ENCODE measurements at regions not wholly inside any gene's neighbourhood (a gene's known extent, or its start where the extent isn't known, plus 50 kb on each side); places are given as distances from the start of the nearest gene placed in this dataset.

- Mint-ChIP-seq H3K27ac (no peak overlapping the region), H3K27me3 (peaks cover 0 to 8% (median 0%) of the 10 kb centered on the region in 3 donors), H3K4me1 (no peaks in the 10 kb centered on the region), H3K4me3 (no peak overlapping the region), H3K9me3 (no peaks in the 10 kb centered on the region), H3K36me3 (no peaks in the 10 kb centered on the region)
- DNase-seq (no peak), ATAC-seq (ENCODE audit: low read depth in 2 of 2) (no peak)
Observed at GRCh38 chr18:44186001-44186400, 494.7 kb upstream of the SETBP1 start.

GRCh38 chr18:44187090-44187489 lies 493.6 kb upstream of the SETBP1 start:
- H3K4me1 Mint-ChIP-seq: no peaks in the 10 kb centered on the region
- H3K36me3 Mint-ChIP-seq: no peaks in the 10 kb centered on the region
- H3K27me3 Mint-ChIP-seq: peaks cover 0 to 8% (median 0%) of the 10 kb centered on the region in 3 donors
- DNase-seq: no peak
- no peak overlapping the region for H3K4me3 Mint-ChIP-seq
- no peak for ATAC-seq (ENCODE audit: low read depth in 2 of 2)
- no peak overlapping the region for H3K27ac Mint-ChIP-seq
- H3K9me3 Mint-ChIP-seq: no peaks in the 10 kb centered on the region

GRCh38 chr18:44195394-44196140 lies 485.1 kb upstream of the SETBP1 start:
- H3K9me3 Mint-ChIP-seq: peaks cover 0 to 2% (median 0%) of the 10 kb centered on the region in 7 donors
- H3K27me3 Mint-ChIP-seq: peaks cover 4 to 39% (median 27%) of the 10 kb centered on the region in 3 donors
- ATAC-seq (ENCODE audit: low read depth in 2 of 2): no peak
- peak overlapping the region in 1 of 6 donors; percentile 61 for H3K27ac Mint-ChIP-seq
- H3K4me3 Mint-ChIP-seq: no peak overlapping the region
- DNase-seq: no peak
- H3K4me1 Mint-ChIP-seq: no peaks in the 10 kb centered on the region
- H3K36me3 Mint-ChIP-seq: no peaks in the 10 kb centered on the region

GRCh38 chr18:44197832-44198611 lies 482.7 kb upstream of the SETBP1 start:
- Mint-ChIP-seq H3K4me3 (no peak overlapping the region), H3K36me3 (peaks cover 0 to 2% of the 10 kb centered on the region in 2 donors), H3K27ac (peak overlapping the region in 1 of 6 donors; percentile 25), H3K4me1 (no peaks in the 10 kb centered on the region), H3K9me3 (peaks cover 0 to 4% (median 0%) of the 10 kb centered on the region in 7 donors), H3K27me3 (peaks cover 4 to 39% (median 33%) of the 10 kb centered on the region in 3 donors)
- no peak for DNase-seq
- ATAC-seq (ENCODE audit: low read depth in 2 of 2): no peak

- Mint-ChIP-seq H3K36me3 (peaks cover 0 to 4% of the 10 kb centered on the region in 2 donors), H3K4me1 (no peaks in the 10 kb centered on the region), H3K9me3 (peaks cover 0 to 8% (median 0%) of the 10 kb centered on the region in 7 donors), H3K27me3 (peaks cover 4 to 39% (median 37%) of the 10 kb centered on the region in 3 donors), H3K27ac (peak overlapping the region in 1 of 6 donors; percentile 25), H3K4me3 (no peak overlapping the region)
- DNase-seq (no peak), ATAC-seq (ENCODE audit: low read depth in 2 of 2) (no peak)
Observed at GRCh38 chr18:44198612-44199284, 481.9 kb upstream of the SETBP1 start.

GRCh38 chr18:44213293-44213692 lies 467.4 kb upstream of the SETBP1 start:
- Mint-ChIP-seq H3K27me3 (peaks cover 0 to 6% (median 0%) of the 10 kb centered on the region in 3 donors), H3K27ac (no peak overlapping the region), H3K36me3 (no peaks in the 10 kb centered on the region), H3K9me3 (peaks cover 0 to 5% (median 3%) of the 10 kb centered on the region in 7 donors), H3K4me3 (no peak overlapping the region), H3K4me1 (no peaks in the 10 kb centered on the region)
- no peak for ATAC-seq (ENCODE audit: low read depth in 2 of 2)
- no peak for DNase-seq

GRCh38 chr18:44214396-44214795 lies 466.3 kb upstream of the SETBP1 start:
- H3K9me3 Mint-ChIP-seq: peaks cover 0 to 5% (median 3%) of the 10 kb centered on the region in 7 donors
- H3K36me3 Mint-ChIP-seq: no peaks in the 10 kb centered on the region
- ATAC-seq (ENCODE audit: low read depth in 2 of 2): no peak
- peaks cover 0 to 6% (median 0%) of the 10 kb centered on the region in 3 donors for H3K27me3 Mint-ChIP-seq
- H3K27ac Mint-ChIP-seq: no peak overlapping the region
- no peak overlapping the region for H3K4me3 Mint-ChIP-seq
- no peak for DNase-seq
- no peaks in the 10 kb centered on the region for H3K4me1 Mint-ChIP-seq

GRCh38 chr18:44216169-44216568 lies 464.5 kb upstream of the SETBP1 start:
- Mint-ChIP-seq H3K36me3 (no peaks in the 10 kb centered on the region), H3K27ac (no peak overlapping the region), H3K4me3 (no peak overlapping the region), H3K9me3 (peaks cover 2 to 5% (median 4%) of the 10 kb centered on the region in 7 donors), H3K4me1 (no peaks in the 10 kb centered on the region), H3K27me3 (no peaks in the 10 kb centered on the region)
- ATAC-seq (ENCODE audit: low read depth in 2 of 2) (no peak), DNase-seq (no peak)

GRCh38 chr18:44227501-44227900 lies 453.2 kb upstream of the SETBP1 start:
- H3K36me3 Mint-ChIP-seq: no peaks in the 10 kb centered on the region
- no peaks in the 10 kb centered on the region for H3K4me1 Mint-ChIP-seq

GRCh38 chr18:44229693-44230108 lies 451.0 kb upstream of the SETBP1 start:
- no peak for ATAC-seq (ENCODE audit: low read depth in 2 of 2)
- no peak overlapping the region for H3K4me3 Mint-ChIP-seq
- H3K27ac Mint-ChIP-seq: no peak overlapping the region

More at GRCh38 chr18:44227501-44227900, 453.2 kb upstream of the SETBP1 start:
- ATAC-seq (ENCODE audit: low read depth in 2 of 2) (no peak), DNase-seq (no peak)
- Mint-ChIP-seq H3K27me3 (peaks cover 0 to 11% (median 8%) of the 10 kb centered on the region in 3 donors), H3K27ac (no peak overlapping the region), H3K9me3 (peaks cover 0 to 4% (median 0%) of the 10 kb centered on the region in 7 donors), H3K4me3 (no peak overlapping the region)

GRCh38 chr18:44231936-44232335 lies 448.8 kb upstream of the SETBP1 start:
- peaks cover 0 to 4% (median 4%) of the 10 kb centered on the region in 3 donors for H3K4me1 Mint-ChIP-seq
- ATAC-seq (ENCODE audit: low read depth in 2 of 2): no peak

More at GRCh38 chr18:44229693-44230108, 451.0 kb upstream of the SETBP1 start:
- no peak for DNase-seq
- Mint-ChIP-seq H3K36me3 (no peaks in the 10 kb centered on the region), H3K27me3 (peaks cover 0 to 15% (median 8%) of the 10 kb centered on the region in 3 donors), H3K4me1 (peaks cover 0 to 4% (median 4%) of the 10 kb centered on the region in 3 donors), H3K9me3 (peaks cover 0 to 4% (median 0%) of the 10 kb centered on the region in 7 donors)

GRCh38 chr18:44232500-44232899 lies 448.2 kb upstream of the SETBP1 start:
- DNase-seq: no peak
- H3K27ac Mint-ChIP-seq: no peak overlapping the region
- no peaks in the 10 kb centered on the region for H3K9me3 Mint-ChIP-seq
- no peak for ATAC-seq (ENCODE audit: low read depth in 2 of 2)
- no peak overlapping the region for H3K4me3 Mint-ChIP-seq
- peaks cover 0 to 8% (median 0%) of the 10 kb centered on the region in 3 donors for H3K27me3 Mint-ChIP-seq
- H3K36me3 Mint-ChIP-seq: no peaks in the 10 kb centered on the region
- peaks cover 0 to 4% (median 4%) of the 10 kb centered on the region in 3 donors for H3K4me1 Mint-ChIP-seq

More at GRCh38 chr18:44231936-44232335, 448.8 kb upstream of the SETBP1 start:
- H3K27me3 Mint-ChIP-seq: peaks cover 0 to 11% (median 0%) of the 10 kb centered on the region in 3 donors
- no peaks in the 10 kb centered on the region for H3K9me3 Mint-ChIP-seq
- DNase-seq: no peak
- H3K36me3 Mint-ChIP-seq: no peaks in the 10 kb centered on the region
- H3K27ac Mint-ChIP-seq: peak overlapping the region in 1 of 6 donors; percentile 51
- H3K4me3 Mint-ChIP-seq: no peak overlapping the region

- H3K4me3 Mint-ChIP-seq: no peak overlapping the region
Observed at GRCh38 chr18:44238454-44238853, 442.2 kb upstream of the SETBP1 start.

More at GRCh38 chr18:44238454-44238853, 442.2 kb upstream of the SETBP1 start:
- Mint-ChIP-seq H3K9me3 (no peaks in the 10 kb centered on the region), H3K4me1 (peaks cover 0 to 4% (median 4%) of the 10 kb centered on the region in 3 donors), H3K27me3 (peaks cover 0 to 8% (median 3%) of the 10 kb centered on the region in 3 donors), H3K27ac (no peak overlapping the region), H3K36me3 (no peaks in the 10 kb centered on the region)
- ATAC-seq (ENCODE audit: low read depth in 2 of 2): no peak
- DNase-seq: no peak

Measured in naive B cell (primary cell).